K562 (cell line): ENCODE measurements at regions not wholly inside any gene's neighbourhood (a gene's known extent, or its start where the extent isn't known, plus 50 kb on each side); places are given as distances from the start of the nearest gene placed in this dataset.
A peak's percentile ranks its signal among the peaks of the same experiment; 100 is the strongest.

Source experiments
- ATAC-seq: fragments of 200-7000 bp; cut with Tn5 transposase; 3 replicates; pipeline ENCODE4 v1.9.1; 2020; ENCODE audit warnings: moderate library complexity
- BruUV-seq: library from RNA; stranded (reverse); fragments of 400-500 nt; replicated peaks from 2 replicates; lab custom pipeline; 2021; lab: Mats Ljungman, UMichigan
- CTCF ChIA-PET: fragments of 300-600 bp; formaldehyde crosslinking; extraction: SDS; loops from one replicate; lab custom pipeline; 2021; ENCODE audit warnings: low intra/inter-chr PET ratio; lab: Yijun Ruan, JAX
- POLR2A ChIA-PET: fragments of 300-600, 350-650 bp; sonication (Branson Sonifier 250); formaldehyde crosslinking; extraction: SDS; loops from one replicate; lab custom pipeline; 2021; ENCODE audit warnings: antibody characterized with exemption, inconsistent platforms; lab: Yijun Ruan, JAX
- DNase-seq, 4 experiments: peaks; one replicate each; pipeline versions ENCODE4 v3.0.0 to v3.0.0-alpha.2; 2011 to 2018; ENCODE audit warnings: low spot score in 3 of 4, mixed read lengths in 3 of 4; ENCODE audit errors: extremely low read depth in 1 of 4
- FAIRE-seq: peaks from 2 replicates; lab custom pipeline; 2011; peaks lifted over from hg19 to GRCh38; lab: Jason Lieb, UNC
- H2AFZ ChIP-seq: 2 replicates; pipeline ENCODE4 v1.6.0; 2011; ENCODE audit warnings: low read depth, low read length, control low read depth, inconsistent platforms
- H3K27ac ChIP-seq: fragments of 200-600 bp; 3 replicates; pipeline ENCODE4 v1.8.0; 2011; ENCODE audit warnings: low read depth, mild to moderate bottlenecking, control low read depth, inconsistent platforms, low read length, moderate library complexity, mixed read lengths; ENCODE audit errors: extremely low read depth
- H3K27me3 ChIP-seq, 2 experiments: fragments of 300-600 bp in 1 of 2; 2 replicates in 1 of 2; 3 replicates in 1 of 2; pipeline versions ENCODE4 v1.6.0 to v1.8.0; 2011; ENCODE audit warnings: inconsistent platforms in 2 of 2, low read length in 2 of 2, mild to moderate bottlenecking in 1 of 2, mixed read lengths in 1 of 2, moderate library complexity in 1 of 2; ENCODE audit not compliant: control insufficient read depth in 2 of 2, insufficient read depth in 2 of 2
- H3K36me3 ChIP-seq: fragments of 300-600 bp; 3 replicates; pipeline ENCODE4 v1.8.0; 2011; ENCODE audit warnings: mild to moderate bottlenecking, low read length, inconsistent platforms; ENCODE audit not compliant: control insufficient read depth, insufficient read depth
- H3K4me1 ChIP-seq, 2 experiments: fragments of 200-600 bp in 1 of 2; replicated peaks in 1 of 2; 2 replicates in 1 of 2; 3 replicates in 1 of 2; pipeline versions ENCODE4 v1.5.1 to v1.8.0; 2011; ENCODE audit warnings: inconsistent platforms in 2 of 2, low read length in 2 of 2, mild to moderate bottlenecking in 1 of 2, mixed read lengths in 1 of 2, moderate library complexity in 1 of 2; ENCODE audit not compliant: control insufficient read depth in 2 of 2, insufficient read depth in 2 of 2
- H3K4me2 ChIP-seq: 2 replicates; pipeline ENCODE4 v1.6.1; 2011; ENCODE audit warnings: low read length, control low read depth, inconsistent platforms, mixed read lengths; ENCODE audit not compliant: insufficient read depth
- H3K4me3 ChIP-seq: fragments of 200-600 bp; sonication (generic), shearing (Covaris generic); 2 replicates; pipeline ENCODE4 v1.5.1; 2016; ENCODE audit warnings: control low read depth, inconsistent platforms
- H3K79me2 ChIP-seq: fragments of 200-600 bp; 3 replicates; pipeline ENCODE4 v1.8.0; 2011; ENCODE audit warnings: low read length, inconsistent platforms; ENCODE audit not compliant: control insufficient read depth, insufficient read depth
- H3K9ac ChIP-seq, 2 experiments: 2 replicates each; pipeline versions ENCODE4 v1.6.0 to v1.6.1; 2011; ENCODE audit warnings: low read depth in 2 of 2, low read length in 2 of 2, control low read depth in 1 of 2, inconsistent platforms in 1 of 2, mild to moderate bottlenecking in 1 of 2, mixed read lengths in 1 of 2; ENCODE audit not compliant: insufficient read depth in 1 of 2
- H3K9me1 ChIP-seq: one replicate; pipeline ENCODE4 v1.6.0; 2011; ENCODE audit warnings: inconsistent platforms, mild to moderate bottlenecking, low read length, moderate library complexity; ENCODE audit not compliant: control insufficient read depth, insufficient read depth
- H3K9me3 ChIP-seq: replicated peaks from 2 replicates; pipeline ENCODE4 v1.5.1; 2011; ENCODE audit warnings: low read depth, low read length, inconsistent platforms; ENCODE audit not compliant: control insufficient read depth, insufficient read depth
- H4K20me1 ChIP-seq: replicated peaks from 2 replicates; pipeline ENCODE4 v1.6.1; 2011; ENCODE audit warnings: low read length, inconsistent platforms, mixed read lengths; ENCODE audit not compliant: control insufficient read depth, insufficient read depth
- C11orf30 ChIP-seq: fragments of 450-650 bp; IDR thresholded peaks from 2 replicates; pipeline ENCODE4 v1.6.1; 2016; ENCODE audit warnings: low read depth, mild to moderate bottlenecking
- IFI16 ChIP-seq: fragments of 250-450 bp; sonication (Bioruptor Pico); IDR thresholded peaks from 2 replicates; pipeline ENCODE4 v2.1.2; 2022; ENCODE audit warnings: mild to moderate bottlenecking, inconsistent platforms
- MAFG ChIP-seq: fragments of 450-650 bp; conservative IDR thresholded peaks from 2 replicates; pipeline ENCODE4 v1.6.1; 2016; ENCODE audit warnings: missing genetic modification characterization, missing compliant biosample characterization
- NFE2 ChIP-seq: IDR thresholded peaks from 2 replicates; pipeline ENCODE4 v1.6.1; 2014; ENCODE audit warnings: antibody characterized with exemption, low read depth
- RBFOX2 ChIP-seq: fragments of 200-400 bp; formaldehyde crosslinking; IDR thresholded peaks from 2 replicates; pipeline ENCODE4 v1.6.1; 2017; ENCODE audit warnings: low read depth, mild to moderate bottlenecking, low read length, moderate library complexity
- REST ChIP-seq, 2 experiments: fragments of 450-650 bp; formaldehyde crosslinking in 1 of 2; IDR thresholded peaks; 2 replicates each; pipeline versions ENCODE4 v1.4.0 to v1.6.1; 2014 to 2020; ENCODE audit warnings: mild to moderate bottlenecking in 2 of 2, borderline replicate concordance in 1 of 2, low read depth in 1 of 2
- ZNF316 ChIP-seq: fragments of 450-650 bp; IDR thresholded peaks from 2 replicates; pipeline ENCODE4 v1.6.1; 2016
- ZNF76 ChIP-seq: fragments of 250-450 bp; sonication (Bioruptor Pico); IDR thresholded peaks from 2 replicates; pipeline ENCODE4 v1.4.0; 2020; ENCODE audit warnings: mild to moderate bottlenecking, moderate library complexity, borderline replicate concordance
- WGBS: fragments of 100-300 bp; shearing (Covaris generic); methylation state at CpG from one replicate; pipeline ENCODE4 v1.1.6; 2016; ENCODE audit warnings: low coverage, mixed read lengths; ENCODE audit not compliant: insufficient coverage; ENCODE audit errors: missing lambda C conversion rate; 5-methylcytosine and 5-hydroxymethylcytosine counted together
- in situ Hi-C: fragments of 300-500 bp; cut with MboI; formaldehyde crosslinking; loops from 4 replicates; pipeline ENCODE4 v1.15.0; 2018; ENCODE audit warnings: inconsistent platforms, mixed read lengths
- intact Hi-C: fragments of 100-400 bp; cut with micrococcal nuclease; formaldehyde crosslinking; loops from 2 replicates; pipeline ENCODE4 v1.14.2; 2022

- FAIRE-seq, result peak; percentile 6
- TF ChIP-seq NFE2 (peak; percentile 45; the same call in 1 of the 2 replicates), ZNF76 (CRISPR knock-in tag) (no peak), IFI16 (no peak), MAFG (tag) (peak; percentile 52), RBFOX2 (no peak), C11orf30 (peak; percentile 38; the same call in 1 of the 2 replicates), ZNF316 (peak; percentile 48), REST (IDR thresholded peaks at IDR 0.05; ENCODE audit: borderline replicate concordance) (no peak), REST (CRISPR knock-in tag; IDR thresholded peaks at IDR 0.05; ENCODE audit: low read depth) (no peak)
- intact Hi-C loops, result no loop called here
- ChIA-PET CTCF (no interaction called here), POLR2A (interaction anchor here (1.0 kb wide), 1 partner anchor 104 kb away, joined by 4 read pairs; no protein-coding TSS in a partner anchor)
- H3K27me3 ChIP-seq, result peaks cover 6 to 14% of the 10 kb centered on the region in 2 experiments; a peak in 3 of 5 replicates
- no peaks in the 10 kb centered on the region for H3K9me3 ChIP-seq
- H3K4me1 ChIP-seq, result peaks cover 0 to 3% of the 10 kb centered on the region in 2 experiments; a peak in 2 of 5 replicates
- no TSS peak for BruUV-seq
- H3K9ac ChIP-seq, result no peak overlapping the region
- in situ Hi-C loops, result loop anchor here (25.0 kb wide), 2 partner anchors 578 to 1078 kb away; partner anchors contain the start of genes HOXA10, HOXA3, HOXA7 and HOXA9
- ATAC-seq, result peak; percentile 52
- no peak overlapping the region for H3K4me2 ChIP-seq
- H3K4me3 ChIP-seq, result no peak overlapping the region
- WGBS, result 22% methylated on average over 7 of the region's 7 CpGs
- no peak overlapping the region for H2AFZ ChIP-seq
- H4K20me1 ChIP-seq, result no peaks in the 10 kb centered on the region
- no peak for DNase-seq
- no peaks in the 10 kb centered on the region for H3K36me3 ChIP-seq
- H3K27ac ChIP-seq, result no peak overlapping the region
- no peaks in the 10 kb centered on the region for H3K9me1 ChIP-seq
- H3K79me2 ChIP-seq, result no peaks in the 10 kb centered on the region
These were observed 67.6 kb upstream of the NFE2L3 start for GRCh38 chr7:26084418-26084817.
